Panc1 (cell line): ENCODE measurements at regions not wholly inside any gene's neighbourhood (a gene's known extent, or its start where the extent isn't known, plus 50 kb on each side); places are given as distances from the start of the nearest gene placed in this dataset.

ENCODE experiments used
- ATAC-seq: fragments of 200-7000 bp; cut with Tn5 transposase; 2 replicates; pipeline ENCODE4 v1.9.1; 2020; ENCODE audit warnings: mild to moderate bottlenecking, moderate library complexity
- BruUV-seq: library from RNA; stranded (reverse); fragments of 400-500 nt; replicated peaks from 2 replicates; lab custom pipeline; 2021; lab: Mats Ljungman, UMichigan
- CTCF ChIA-PET: fragments of 300-600 bp; sonication (Branson Sonifier 250); formaldehyde crosslinking; loops from one replicate; lab custom pipeline; 2022; ENCODE audit warnings: antibody characterized with exemption; lab: Charles Lee
- POLR2A ChIA-PET: fragments of 300-600 bp; sonication (Branson Sonifier 250); formaldehyde crosslinking; loops from one replicate; lab custom pipeline; 2022; ENCODE audit warnings: antibody characterized with exemption; lab: Charles Lee
- DNase-seq: peaks from one replicate; pipeline ENCODE4 v3.0.0-alpha.2; 2010; ENCODE audit warnings: low read depth, low spot score
- H3K27ac ChIP-seq: 2 replicates; pipeline ENCODE4 v1.5.1; 2011; ENCODE audit warnings: mild to moderate bottlenecking, low read length, inconsistent platforms
- H3K27me3 ChIP-seq: fragments of 200-500 bp; sonication (Bioruptor generic); 2 replicates; pipeline ENCODE4 v1.6.0; 2014; ENCODE audit warnings: low read length, inconsistent platforms; ENCODE audit not compliant: control insufficient read depth, insufficient read depth
- H3K36me3 ChIP-seq: fragments of 200-500 bp; sonication (Bioruptor generic); 2 replicates; pipeline ENCODE4 v1.5.1; 2014; ENCODE audit warnings: inconsistent platforms, mild to moderate bottlenecking, low read length, moderate library complexity; ENCODE audit not compliant: control insufficient read depth, insufficient read depth
- H3K4me1 ChIP-seq: 2 replicates; pipeline ENCODE4 v1.5.1; 2011; ENCODE audit warnings: inconsistent platforms, mild to moderate bottlenecking, low read length, moderate library complexity; ENCODE audit not compliant: control insufficient read depth, insufficient read depth
- H3K4me3 ChIP-seq, 2 experiments: 2 replicates each; pipeline ENCODE4 v1.5.1; 2011 to 2012; ENCODE audit warnings: low read depth in 2 of 2, low read length in 2 of 2, mild to moderate bottlenecking in 2 of 2, inconsistent platforms in 1 of 2, moderate library complexity in 1 of 2
- H3K9me3 ChIP-seq: fragments of 200-500 bp; sonication (Bioruptor generic); 2 replicates; pipeline ENCODE4 v1.5.1; 2014; ENCODE audit warnings: low read depth, mild to moderate bottlenecking, inconsistent platforms, low read length, moderate library complexity; ENCODE audit not compliant: control insufficient read depth, insufficient read depth
- CTCF ChIP-seq: fragments of 450-650 bp; IDR thresholded peaks from 2 replicates; pipeline ENCODE4 v1.5.1; 2017; ENCODE audit warnings: mild to moderate bottlenecking
- POLR2AphosphoS5 ChIP-seq: IDR thresholded peaks from 2 replicates; pipeline ENCODE4 v1.6.1; 2012; ENCODE audit warnings: mild to moderate bottlenecking, low read depth, low read length, moderate library complexity
- REST ChIP-seq, 2 experiments: IDR thresholded peaks; 2 replicates each; pipeline ENCODE4 v1.6.1; 2011 to 2012; ENCODE audit warnings: low read depth in 2 of 2, control low read depth in 1 of 2, low read length in 1 of 2, mild to moderate bottlenecking in 1 of 2, moderate library complexity in 1 of 2; ENCODE audit not compliant: insufficient read depth in 1 of 2
- SIN3A ChIP-seq: IDR thresholded peaks from 2 replicates; pipeline ENCODE4 v1.6.1; 2012; ENCODE audit warnings: low read depth, mild to moderate bottlenecking, low read length, moderate library complexity, borderline replicate concordance; ENCODE audit not compliant: insufficient read depth
- TCF7L2 ChIP-seq: IDR thresholded peaks from 2 replicates; pipeline ENCODE4 v1.6.1; 2011; ENCODE audit warnings: mild to moderate bottlenecking, low read depth, low read length, inconsistent platforms
- in situ Hi-C: cut with HindIII; loops from 2 replicates; pipeline ENCODE4 v1.10.0; 2016; ENCODE audit warnings: low sequenced_read_pairs, low pct_unique_long_range_greater_than_20kb
- intact Hi-C: fragments of 100-400 bp; cut with micrococcal nuclease; formaldehyde crosslinking; loops from one replicate; pipeline ENCODE4 v1.10.0; 2022; ENCODE audit not compliant: unreplicated experiment

- no TSS peak for BruUV-seq
- no peaks in the 10 kb centered on the region for H3K9me3 ChIP-seq
- H3K27me3 ChIP-seq = no peaks in the 10 kb centered on the region
- no peaks in the 10 kb centered on the region for H3K4me1 ChIP-seq
- CTCF ChIA-PET = no interaction called here
- intact Hi-C loops (no loop called here), in situ Hi-C loops (no loop called here)
- H3K27ac ChIP-seq = no peak overlapping the region
- POLR2A ChIA-PET = no interaction called here
- no peak overlapping the region for H3K4me3 ChIP-seq
- H3K36me3 ChIP-seq = no peaks in the 10 kb centered on the region
- no peak for DNase-seq
- TF ChIP-seq TCF7L2 = no peak
- ATAC-seq = no peak
These were observed 185.9 kb downstream of the MAFB start for GRCh38 chr20:40503119-40503518.

DNA sequence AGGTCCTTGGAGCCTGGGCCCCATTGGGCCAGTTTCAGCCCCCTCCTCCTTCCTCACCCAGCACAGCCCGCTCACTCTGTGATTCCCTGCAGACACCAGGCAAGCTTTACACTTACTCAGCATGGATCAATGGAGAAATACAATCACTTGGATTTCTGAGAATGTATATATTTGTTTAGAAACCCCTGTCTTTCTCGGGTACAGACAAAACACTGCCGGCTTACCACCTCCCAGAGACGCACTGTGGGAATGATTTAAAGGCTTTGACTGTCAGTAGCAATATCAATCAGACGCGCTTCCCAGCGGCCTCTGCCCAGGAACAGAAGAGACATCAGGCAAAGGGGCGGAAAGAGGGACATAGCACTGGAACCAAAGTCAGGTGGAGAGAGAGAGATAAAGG is 186.5 kb downstream of the MAFB start:
- no peaks in the 10 kb centered on the region for H3K27me3 ChIP-seq
- H3K4me3 ChIP-seq = no peak overlapping the region
- no peaks in the 10 kb centered on the region for H3K9me3 ChIP-seq
- no peak for ATAC-seq
- no peak for DNase-seq
- in situ Hi-C loops = no loop called here
- H3K36me3 ChIP-seq = no peaks in the 10 kb centered on the region
- BruUV-seq = no TSS peak
- H3K4me1 ChIP-seq = no peaks in the 10 kb centered on the region
- intact Hi-C loops = no loop called here
- ChIA-PET CTCF (no interaction called here), POLR2A (no interaction called here)
- TF ChIP-seq CTCF (no peak), REST (IDR thresholded peaks at IDR 0.05; ENCODE audit: insufficient read depth in 1 of 2, low read depth in 2 of 2, low read length in 1 of 2) (no peak), POLR2AphosphoS5 (no peak), TCF7L2 (no peak)
- no peak overlapping the region for H3K27ac ChIP-seq

DNA sequence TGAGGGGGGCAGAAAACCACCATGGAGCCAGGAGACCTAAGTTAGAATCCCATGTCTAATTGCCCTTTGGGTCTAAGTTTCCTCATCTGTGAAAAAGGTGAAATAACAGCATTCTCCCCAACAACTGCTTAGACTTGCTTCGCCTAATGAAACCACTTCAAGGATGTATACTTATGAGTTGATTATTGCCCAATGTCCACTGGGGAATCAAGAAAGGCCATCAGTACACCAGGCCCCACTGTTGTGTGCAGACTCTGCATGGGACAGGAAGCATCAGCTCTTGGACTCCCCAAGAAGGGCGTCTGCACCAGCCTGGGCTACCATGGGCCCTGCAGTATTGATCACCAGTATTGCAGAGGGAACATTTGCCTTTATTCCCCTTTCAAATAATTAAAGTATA is 189.6 kb downstream of the MAFB start:
- in situ Hi-C loops (no loop called here), intact Hi-C loops (no loop called here)
- POLR2A ChIA-PET = no interaction called here
- Histone ChIP-seq H3K9me3 (no peaks in the 10 kb centered on the region), H3K4me3 (no peak overlapping the region), H3K27ac (no peak overlapping the region), H3K4me1 (no peaks in the 10 kb centered on the region), H3K36me3 (no peaks in the 10 kb centered on the region), H3K27me3 (no peaks in the 10 kb centered on the region)
- no peak for TF ChIP-seq REST (IDR thresholded peaks at IDR 0.05; ENCODE audit: insufficient read depth in 1 of 2, low read depth in 2 of 2, low read length in 1 of 2)
- no peak for TF ChIP-seq POLR2AphosphoS5
- TF ChIP-seq TCF7L2 = no peak
- no peak for TF ChIP-seq SIN3A
- no peak for TF ChIP-seq CTCF
- DNase-seq (no peak), ATAC-seq (no peak)
- no TSS peak for BruUV-seq
- CTCF ChIA-PET = no interaction called here
